GM21723 (cell line): ENCODE measurements at regions not wholly inside any gene's neighbourhood (a gene's known extent, or its start where the extent isn't known, plus 50 kb on each side); places are given as distances from the start of the nearest gene placed in this dataset.
"Not testable (repeated sequence)": the region's sequence is repeated elsewhere in the genome, so short reads cannot be mapped to it uniquely, and the experiment has no call there.

ENCODE experiments used
- ATAC-seq: cut with Tn5 transposase; IDR thresholded peaks from one replicate; pipeline ENCODE4 v1.9.1; 2021; ENCODE audit warnings: mild to moderate bottlenecking, moderate library complexity; ENCODE audit not compliant: unreplicated experiment

GRCh38 chr15:38930851-38931572, 366.4 kb upstream of the RASGRP1 start:
- ATAC-seq, result no peak

- no peak for ATAC-seq
Measured at GRCh38 chr15:38941399-38941953, 376.9 kb upstream of the RASGRP1 start.

- ATAC-seq, result no peak
Measured at GRCh38 chr15:38944536-38944935, 379.9 kb upstream of the RASGRP1 start.

- no peak for ATAC-seq
Measured at GRCh38 chr15:38945551-38946298, 381.1 kb upstream of the RASGRP1 start.

DNA sequence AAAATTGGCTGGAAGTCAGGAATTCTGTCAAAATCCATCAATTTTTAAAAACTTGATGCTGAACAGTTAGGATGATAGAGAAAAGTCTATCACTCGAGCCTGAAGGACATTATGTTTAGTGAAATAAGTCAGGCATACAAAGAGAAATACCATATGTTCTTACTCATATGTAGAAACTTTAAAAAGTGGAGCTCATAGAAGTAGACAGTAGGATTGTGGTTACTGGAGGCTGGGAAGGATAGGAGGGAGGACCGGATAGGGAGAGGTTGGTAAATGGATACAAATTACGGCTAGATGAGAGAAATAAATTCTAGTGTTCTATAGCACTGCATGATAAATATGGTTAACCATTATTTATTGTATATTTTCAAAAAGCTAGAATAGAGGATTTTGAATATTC, 389.5 kb upstream of the RASGRP1 start:
- ATAC-seq, result no peak

- ATAC-seq, result no peak
Measured at GRCh38 chr15:38961456-38961855, 396.8 kb upstream of the RASGRP1 start.

GRCh38 chr15:38961931-38962330, 397.3 kb upstream of the RASGRP1 start:
- ATAC-seq, result no peak

GRCh38 chr15:38972831-38973230, 408.2 kb upstream of the RASGRP1 start:
- no peak for ATAC-seq

DNA sequence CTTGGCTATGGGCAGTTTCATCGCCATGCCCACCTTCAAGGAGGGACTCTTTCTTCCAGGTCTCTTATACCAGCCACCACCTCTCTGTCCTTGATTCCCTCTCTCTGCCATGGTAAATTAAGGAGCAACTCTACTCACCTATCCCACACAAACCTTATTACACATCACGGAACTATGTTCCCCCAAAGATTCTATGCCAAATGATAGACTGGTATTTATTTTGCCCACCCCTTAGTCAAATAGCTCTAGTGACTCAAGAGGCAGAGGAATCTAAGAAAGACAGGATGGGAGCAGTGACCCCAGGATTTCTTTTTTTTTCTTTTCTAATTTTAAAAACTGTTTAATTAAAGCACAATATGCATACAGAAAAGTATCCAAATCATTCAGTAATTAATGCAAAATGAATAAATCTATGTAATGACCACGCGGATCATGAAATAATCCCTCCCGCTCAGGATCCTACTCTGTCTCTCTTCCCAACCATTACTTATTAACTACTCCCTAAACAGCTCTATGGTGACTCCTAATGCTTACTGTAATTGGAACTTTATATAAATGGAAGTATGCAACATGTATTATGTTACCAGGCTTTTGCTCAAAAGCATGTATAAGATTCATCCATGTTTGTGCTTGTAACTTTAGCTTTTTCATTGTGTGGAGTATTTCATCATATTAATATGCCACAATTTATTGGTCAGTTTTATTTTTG, 410.8 kb upstream of the RASGRP1 start:
- no peak for ATAC-seq

GRCh38 chr15:38991126-38991525, 426.5 kb upstream of the RASGRP1 start:
- ATAC-seq, result no peak

DNA sequence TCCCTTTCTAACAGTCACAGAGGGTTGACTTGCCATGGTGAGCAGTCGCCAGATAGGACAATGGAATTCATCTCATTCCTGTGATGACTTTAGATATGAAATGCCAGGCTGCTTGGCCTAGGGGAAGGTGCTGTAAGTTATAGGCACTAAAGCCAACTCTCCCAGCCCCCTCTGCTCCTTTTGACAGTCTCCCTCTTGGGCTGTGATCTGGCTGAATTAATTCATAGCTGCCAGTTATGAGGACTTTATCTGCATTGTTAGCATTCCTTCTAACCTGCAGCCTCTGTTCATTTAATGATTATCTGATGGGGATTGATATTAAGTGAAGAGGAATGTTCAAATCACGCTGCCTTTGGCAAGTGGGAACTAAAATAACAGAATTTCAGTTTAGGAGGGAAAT, 427.1 kb upstream of the RASGRP1 start:
- no peak for ATAC-seq

DNA sequence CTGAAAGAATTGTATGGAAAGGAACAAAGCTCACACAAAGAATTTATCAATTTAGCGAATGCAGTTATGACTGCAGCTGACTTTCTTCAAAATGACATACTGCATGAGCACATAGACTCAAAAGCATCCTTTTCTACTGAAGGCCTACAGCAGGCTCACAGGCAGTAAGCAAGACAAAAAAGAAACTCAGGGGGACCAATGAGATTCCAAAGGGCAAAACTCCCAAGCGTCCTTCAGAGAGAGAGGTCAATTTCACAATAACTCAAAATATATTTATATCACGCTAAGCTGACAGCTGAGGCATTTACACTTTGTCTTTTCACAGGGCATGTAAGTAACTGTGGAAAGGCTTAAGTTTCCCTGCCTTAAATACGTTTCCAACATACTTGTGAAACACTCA, 427.9 kb upstream of the RASGRP1 start:
- ATAC-seq, result no peak

DNA sequence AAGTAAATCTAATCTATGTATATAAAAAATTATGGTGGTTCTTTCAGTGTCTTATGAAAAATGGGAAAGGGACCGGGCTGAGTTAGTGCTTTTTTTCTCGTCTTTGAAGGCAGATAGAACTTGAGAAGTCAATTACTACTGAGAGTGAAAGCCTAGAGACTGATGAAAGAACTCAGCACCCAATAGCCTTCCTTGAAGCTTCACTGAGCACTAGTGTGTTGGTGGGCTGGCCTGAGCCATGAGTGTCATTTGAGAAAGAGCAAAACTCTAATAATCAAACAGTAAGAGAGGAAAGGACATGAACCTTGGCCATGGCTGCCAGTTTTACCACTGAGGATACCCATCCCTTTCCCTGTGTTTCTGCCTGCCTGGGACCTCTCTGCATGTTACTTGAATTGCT, 428.3 kb upstream of the RASGRP1 start:
- no peak for ATAC-seq

- no peak for ATAC-seq
Measured at GRCh38 chr15:38994310-38994709, 429.7 kb upstream of the RASGRP1 start.

- no peak for ATAC-seq
Measured at GRCh38 chr15:38996111-38996631, 431.6 kb upstream of the RASGRP1 start.

DNA sequence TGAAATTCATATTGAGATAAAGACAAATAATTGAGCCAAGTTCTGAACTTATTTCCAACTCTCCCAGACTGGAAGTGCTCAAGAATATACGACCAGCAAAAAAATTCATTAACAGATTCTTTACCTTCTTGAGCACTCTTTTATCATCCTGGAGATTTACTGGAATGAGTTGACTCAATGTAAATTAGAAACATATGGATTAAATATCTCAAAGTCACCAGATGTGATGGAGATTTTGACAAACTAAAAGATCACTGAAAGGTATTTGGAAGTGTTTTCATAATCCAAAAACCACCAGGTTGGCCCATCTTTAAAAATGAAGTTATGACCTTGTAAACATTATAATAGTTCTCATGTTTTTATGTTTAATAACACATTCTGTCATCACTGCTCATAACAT, 433.2 kb upstream of the RASGRP1 start:
- ATAC-seq, result no peak

DNA sequence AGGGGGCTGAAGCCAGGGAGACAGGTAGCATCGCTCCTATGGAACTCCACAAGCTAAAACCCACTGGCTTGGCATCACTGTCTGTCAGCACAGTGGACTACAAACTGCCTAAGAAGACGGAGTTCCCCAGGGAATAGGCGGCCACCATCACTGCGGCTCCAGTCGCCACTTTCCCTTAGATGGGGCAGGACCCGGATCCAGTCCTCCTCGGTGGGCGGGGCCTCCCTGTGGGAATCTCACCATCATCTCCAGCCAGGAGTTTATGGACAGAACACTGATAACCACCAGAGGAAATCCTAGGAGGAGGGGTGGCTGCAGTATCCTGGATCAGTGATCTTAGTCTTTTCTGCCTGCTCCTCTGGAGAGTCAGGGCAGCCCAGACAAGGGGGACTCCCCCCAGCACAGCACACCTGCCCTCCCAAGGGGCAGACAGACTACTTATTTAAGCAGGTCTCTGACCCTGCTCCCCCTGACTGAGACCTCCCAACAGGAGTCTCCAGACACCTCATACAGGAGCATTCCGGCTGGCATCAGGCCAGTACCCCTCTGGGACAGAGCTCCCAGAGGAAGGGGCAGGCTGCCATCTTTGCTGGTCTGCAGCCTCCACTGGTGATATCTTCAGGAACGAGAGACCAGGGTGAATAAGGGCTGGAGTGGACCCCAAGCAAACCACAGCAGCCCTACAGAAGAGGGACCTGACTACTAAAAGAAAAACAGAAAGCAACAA, 435.6 kb upstream of the RASGRP1 start:
- no peak for ATAC-seq

- ATAC-seq, result no peak
Measured at GRCh38 chr15:39009740-39010139, 445.1 kb upstream of the RASGRP1 start.

DNA sequence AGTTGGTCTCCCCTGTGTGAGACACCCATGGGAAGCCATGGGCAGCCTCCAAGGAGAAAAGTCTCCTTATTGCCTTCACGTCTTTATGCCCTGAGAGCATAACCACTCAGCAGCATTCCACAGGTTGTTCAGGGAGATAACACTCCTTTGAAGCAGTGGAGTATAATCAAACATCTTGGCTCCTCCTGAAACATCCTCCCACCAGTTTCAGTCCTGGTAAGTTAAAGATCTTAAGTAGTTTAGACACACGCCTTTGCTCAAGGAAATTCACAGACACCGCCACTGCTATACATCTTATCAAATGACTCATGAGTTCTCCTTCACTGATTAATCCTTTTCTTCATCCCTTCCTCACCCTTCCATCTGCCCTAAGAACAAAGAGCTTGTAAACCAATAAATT, 446.5 kb upstream of the RASGRP1 start:
- not testable (repeated sequence) for ATAC-seq

- ATAC-seq, result no peak
Measured at GRCh38 chr15:39013262-39013661, 448.6 kb upstream of the RASGRP1 start.

- no peak for ATAC-seq
Measured at GRCh38 chr15:39014682-39015081, 450.1 kb upstream of the RASGRP1 start.
